Activated CD8-positive, alpha-beta T cell treated with anti-CD3 and anti-CD28 coated beads for 36 hours (primary cell): ENCODE measurements at regions not wholly inside any gene's neighbourhood (a gene's known extent, or its start where the extent isn't known, plus 50 kb on each side); places are given as distances from the start of the nearest gene placed in this dataset.
"Not testable (repeated sequence)": the region's sequence is repeated elsewhere in the genome, so short reads cannot be mapped to it uniquely, and the experiment has no call there.

Source experiments
- ATAC-seq: fragments of 200-7000 bp; cut with Tn5 transposase; one replicate; pipeline ENCODE4 v1.10.0; 2021; ENCODE audit warnings: mild to moderate bottlenecking, moderate library complexity
- CTCF ChIA-PET: fragments of 350-600 bp; sonication (Branson Sonifier 250); formaldehyde crosslinking; loops from one replicate; lab custom pipeline; 2021; ENCODE audit warnings: antibody characterized with exemption; lab: Charles Lee
- POLR2A ChIA-PET: fragments of 350-600 bp; sonication (Branson Sonifier 250); formaldehyde crosslinking; loops from one replicate; lab custom pipeline; 2021; ENCODE audit warnings: antibody characterized with exemption; lab: Charles Lee
- DNase-seq: peaks from one replicate; pipeline ENCODE4 v3.0.0-alpha.2; 2020
- H3K27ac Mint-ChIP-seq: one replicate; pipeline ENCODE4 v1.8.0; 2021; ENCODE audit warnings: mild to moderate bottlenecking, mixed read lengths
- H3K27me3 Mint-ChIP-seq: one replicate; pipeline ENCODE4 v1.8.0; 2021; ENCODE audit warnings: mixed read lengths
- H3K36me3 Mint-ChIP-seq: one replicate; pipeline ENCODE4 v1.8.0; 2021; ENCODE audit warnings: low read depth, mixed read lengths
- H3K4me1 Mint-ChIP-seq: one replicate; pipeline ENCODE4 v1.8.0; 2021; ENCODE audit warnings: low read depth, mixed read lengths
- H3K4me3 Mint-ChIP-seq: one replicate; pipeline ENCODE4 v1.8.0; 2021; ENCODE audit warnings: mild to moderate bottlenecking, moderate library complexity, mixed read lengths
- H3K9me3 Mint-ChIP-seq: one replicate; pipeline ENCODE4 v1.8.0; 2021; ENCODE audit warnings: mixed read lengths
- intact Hi-C: fragments of 100-400 bp; cut with micrococcal nuclease; formaldehyde crosslinking; loops from one replicate; pipeline ENCODE4 v1.10.0; 2022
- TF ChIP-seq, protein P1 (sequence below): fragments of 200-600 bp; IDR thresholded peaks from one replicate; pipeline ENCODE4 v1.8.0; 2022; ENCODE audit warnings: antibody characterized with exemption, mild to moderate bottlenecking

DNA sequence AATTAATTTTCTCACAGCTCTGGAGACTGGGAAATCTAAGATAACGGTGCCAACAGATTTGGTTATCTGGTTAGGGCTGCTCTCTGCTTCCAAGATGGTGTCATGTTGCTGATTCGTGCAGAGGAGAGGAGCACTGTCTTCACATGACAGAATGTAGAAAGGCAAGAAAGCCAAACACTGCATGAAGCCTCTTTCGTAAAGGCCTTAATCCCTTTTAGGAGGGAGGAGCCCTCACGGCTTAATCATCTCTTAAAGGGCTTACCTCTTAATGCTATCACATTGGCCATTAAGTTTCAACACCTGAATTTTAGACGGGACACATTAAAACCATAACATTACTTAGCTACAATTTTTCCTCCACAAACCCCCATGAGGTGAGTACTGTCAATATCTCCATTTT is 174.1 kb downstream of the COX18 start:
- DNase-seq (no peak), ATAC-seq (no peak)
- Mint-ChIP-seq H3K36me3 (no peaks in the 10 kb centered on the region), H3K4me1 (no peaks in the 10 kb centered on the region), H3K27me3 (peaks cover 9% of the 10 kb centered on the region), H3K4me3 (no peak overlapping the region), H3K9me3 (no peaks in the 10 kb centered on the region), H3K27ac (no peak overlapping the region)
- TF ChIP-seq, protein P1, sequence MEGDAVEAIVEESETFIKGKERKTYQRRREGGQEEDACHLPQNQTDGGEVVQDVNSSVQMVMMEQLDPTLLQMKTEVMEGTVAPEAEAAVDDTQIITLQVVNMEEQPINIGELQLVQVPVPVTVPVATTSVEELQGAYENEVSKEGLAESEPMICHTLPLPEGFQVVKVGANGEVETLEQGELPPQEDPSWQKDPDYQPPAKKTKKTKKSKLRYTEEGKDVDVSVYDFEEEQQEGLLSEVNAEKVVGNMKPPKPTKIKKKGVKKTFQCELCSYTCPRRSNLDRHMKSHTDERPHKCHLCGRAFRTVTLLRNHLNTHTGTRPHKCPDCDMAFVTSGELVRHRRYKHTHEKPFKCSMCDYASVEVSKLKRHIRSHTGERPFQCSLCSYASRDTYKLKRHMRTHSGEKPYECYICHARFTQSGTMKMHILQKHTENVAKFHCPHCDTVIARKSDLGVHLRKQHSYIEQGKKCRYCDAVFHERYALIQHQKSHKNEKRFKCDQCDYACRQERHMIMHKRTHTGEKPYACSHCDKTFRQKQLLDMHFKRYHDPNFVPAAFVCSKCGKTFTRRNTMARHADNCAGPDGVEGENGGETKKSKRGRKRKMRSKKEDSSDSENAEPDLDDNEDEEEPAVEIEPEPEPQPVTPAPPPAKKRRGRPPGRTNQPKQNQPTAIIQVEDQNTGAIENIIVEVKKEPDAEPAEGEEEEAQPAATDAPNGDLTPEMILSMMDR: no peak
- CTCF ChIA-PET: no interaction called here
- POLR2A ChIA-PET: no interaction called here
- intact Hi-C loops: no loop called here

GRCh38 chr4:72893354-72894066 is 176.0 kb downstream of the COX18 start:
- no peaks in the 10 kb centered on the region for H3K4me1 Mint-ChIP-seq
- no peak overlapping the region for H3K4me3 Mint-ChIP-seq
- ChIA-PET POLR2A (no interaction called here), CTCF (no interaction called here)
- H3K9me3 Mint-ChIP-seq: no peaks in the 10 kb centered on the region
- peaks cover 9% of the 10 kb centered on the region for H3K27me3 Mint-ChIP-seq
- H3K36me3 Mint-ChIP-seq: no peaks in the 10 kb centered on the region
- H3K27ac Mint-ChIP-seq: no peak overlapping the region
- DNase-seq (no peak), ATAC-seq (no peak)
- TF ChIP-seq, protein P1: no peak
- intact Hi-C loops: no loop called here

- Mint-ChIP-seq H3K4me3 (no peak overlapping the region), H3K4me1 (no peaks in the 10 kb centered on the region), H3K27me3 (peaks cover 12% of the 10 kb centered on the region), H3K9me3 (no peaks in the 10 kb centered on the region), H3K27ac (no peak overlapping the region), H3K36me3 (no peaks in the 10 kb centered on the region)
- POLR2A ChIA-PET: no interaction called here
- no peak for DNase-seq
- CTCF ChIA-PET: no interaction called here
- intact Hi-C loops: no loop called here
- TF ChIP-seq, protein P1: no peak
- ATAC-seq: no peak
These were observed 181.2 kb downstream of the COX18 start for GRCh38 chr4:72888331-72888730.

- POLR2A ChIA-PET: no interaction called here
- Mint-ChIP-seq H3K4me3 (no peak overlapping the region), H3K27ac (no peak overlapping the region), H3K27me3 (peaks cover 11% of the 10 kb centered on the region), H3K36me3 (no peaks in the 10 kb centered on the region), H3K4me1 (no peaks in the 10 kb centered on the region), H3K9me3 (no peaks in the 10 kb centered on the region)
- intact Hi-C loops: no loop called here
- CTCF ChIA-PET: no interaction called here
- no peak for ATAC-seq
- DNase-seq: no peak
- TF ChIP-seq, protein P1: no peak
These were observed 182.4 kb downstream of the COX18 start for GRCh38 chr4:72887152-72887551.

DNA sequence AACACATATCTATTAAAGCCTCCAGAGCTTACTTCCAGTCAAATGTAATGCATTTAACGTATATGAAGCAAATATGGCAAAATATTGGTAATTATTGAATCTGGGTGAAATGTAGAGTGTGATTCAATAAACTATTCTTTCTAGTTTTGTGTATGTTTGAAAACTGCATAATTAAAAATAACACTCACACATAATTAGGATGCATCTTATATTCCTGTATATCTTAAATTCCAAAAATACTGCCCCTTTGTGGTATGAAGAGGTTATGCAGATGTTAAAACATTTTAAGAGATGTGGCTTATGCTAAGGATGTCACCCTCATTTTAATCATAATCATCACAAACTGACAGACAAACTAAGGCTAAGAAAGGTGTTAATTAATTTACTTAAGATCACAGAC is 182.9 kb downstream of the COX18 start:
- ATAC-seq (no peak), DNase-seq (no peak)
- Mint-ChIP-seq H3K4me1 (no peaks in the 10 kb centered on the region), H3K9me3 (no peaks in the 10 kb centered on the region), H3K4me3 (no peak overlapping the region), H3K27me3 (peaks cover 8% of the 10 kb centered on the region), H3K27ac (no peak overlapping the region), H3K36me3 (no peaks in the 10 kb centered on the region)
- ChIA-PET CTCF (no interaction called here), POLR2A (no interaction called here)
- intact Hi-C loops: no loop called here
- TF ChIP-seq, protein P1: no peak

DNA sequence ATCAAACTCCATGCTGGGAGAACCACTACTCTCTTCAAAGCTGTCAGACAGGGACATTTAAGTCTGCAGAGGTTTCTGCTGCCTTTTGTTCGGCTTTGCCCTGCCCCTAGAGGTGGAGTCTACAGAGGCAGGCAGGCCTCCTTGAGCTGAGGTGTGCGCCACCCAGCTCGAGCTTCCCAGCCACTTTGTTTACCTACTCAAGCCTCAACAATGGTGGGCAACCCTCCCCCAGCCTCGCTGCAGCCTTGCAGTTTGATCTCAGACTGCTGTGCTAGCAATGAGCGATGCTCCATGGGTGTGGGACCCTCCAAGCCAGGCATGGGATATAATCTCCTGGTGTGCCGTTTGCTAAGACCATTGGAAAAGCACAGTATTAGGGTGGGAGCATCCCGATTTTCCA is 185.3 kb downstream of the COX18 start:
- ATAC-seq, H3K27me3 Mint-ChIP-seq, H3K27ac Mint-ChIP-seq, intact Hi-C loops, H3K4me3 Mint-ChIP-seq, POLR2A ChIA-PET, H3K36me3 Mint-ChIP-seq, H3K9me3 Mint-ChIP-seq, CTCF ChIA-PET, DNase-seq, H3K4me1 Mint-ChIP-seq: not testable (repeated sequence)
